Endodermal cell (in vitro differentiated cells): ENCODE measurements at regions not wholly inside any gene's neighbourhood (a gene's known extent, or its start where the extent isn't known, plus 50 kb on each side); places are given as distances from the start of the nearest gene placed in this dataset.

ENCODE experiments used
- DNase-seq: peaks from one replicate; pipeline ENCODE4 v3.0.0-alpha.2; 2017
- H3K27ac ChIP-seq: 2 replicates; pipeline ENCODE4 v1.5.1; 2013; ENCODE audit warnings: mild to moderate bottlenecking, low read depth, low read length, moderate library complexity
- H3K27me3 ChIP-seq: 2 replicates; pipeline ENCODE4 v1.6.1; 2013; ENCODE audit warnings: mild to moderate bottlenecking, low read length, moderate library complexity; ENCODE audit not compliant: insufficient read depth, control insufficient read depth, poor library complexity, severe bottlenecking
- H3K36me3 ChIP-seq: 2 replicates; pipeline ENCODE4 v1.7.0; 2013; ENCODE audit warnings: mild to moderate bottlenecking, low read length, moderate library complexity; ENCODE audit not compliant: control insufficient read depth, insufficient read depth
- H3K4me1 ChIP-seq: one replicate; pipeline ENCODE4 v1.7.0; 2013; ENCODE audit warnings: low read length; ENCODE audit not compliant: control insufficient read depth, insufficient read depth
- H3K4me3 ChIP-seq: 2 replicates; pipeline ENCODE4 v1.5.1; 2013; ENCODE audit warnings: mild to moderate bottlenecking, low read length, moderate library complexity
- H3K9ac ChIP-seq: 2 replicates; pipeline ENCODE4 v1.6.1; 2013; ENCODE audit warnings: mild to moderate bottlenecking, low read length, moderate library complexity; ENCODE audit not compliant: poor library complexity, severe bottlenecking; ENCODE audit errors: extremely low read depth
- H3K9me3 ChIP-seq: 2 replicates; pipeline ENCODE4 v1.6.1; 2013; ENCODE audit warnings: mild to moderate bottlenecking, low read length, moderate library complexity; ENCODE audit not compliant: control insufficient read depth
- H3K27ac Mint-ChIP-seq: 2 replicates; pipeline ENCODE4 v1.8.0; 2020; ENCODE audit warnings: mixed read lengths
- H3K27me3 Mint-ChIP-seq: 2 replicates; pipeline ENCODE4 v1.8.0; 2021; ENCODE audit warnings: mild to moderate bottlenecking, mixed read lengths; ENCODE audit not compliant: insufficient read depth
- H3K36me3 Mint-ChIP-seq: 2 replicates; pipeline ENCODE4 v1.8.0; 2020; ENCODE audit warnings: low read depth, mixed read lengths
- H3K4me1 Mint-ChIP-seq: 2 replicates; pipeline ENCODE4 v1.8.0; 2020; ENCODE audit warnings: mixed read lengths
- H3K4me3 Mint-ChIP-seq: 2 replicates; pipeline ENCODE4 v1.8.0; 2020; ENCODE audit warnings: mild to moderate bottlenecking, moderate library complexity, mixed read lengths
- H3K9me3 Mint-ChIP-seq: 2 replicates; pipeline ENCODE4 v1.8.0; 2020; ENCODE audit warnings: mild to moderate bottlenecking, mixed read lengths
- CTCF ChIP-seq: fragments of 200-600 bp; sonication (generic); conservative IDR thresholded peaks from 2 replicates; pipeline ENCODE4 v1.5.0; 2021; ENCODE audit warnings: antibody characterized with exemption, mild to moderate bottlenecking
- WGBS, 2 experiments: methylation state at CpG; one replicate each; pipeline versions ENCODE4 v1.1.5 to v1.1.7; 2013; ENCODE audit warnings: missing lambda C conversion rate in 2 of 2, mixed read lengths in 1 of 2; ENCODE audit not compliant: insufficient coverage in 1 of 2, insufficient read length in 1 of 2; 5-methylcytosine and 5-hydroxymethylcytosine counted together

- WGBS, 2 experiments: 92 to 93% methylated on average over 3 to 5 of the region's 5 CpGs
- H3K27me3 ChIP-seq: peaks cover 10% of the 10 kb centered on the region
- H3K36me3 ChIP-seq: no peaks in the 10 kb centered on the region
- H3K36me3 Mint-ChIP-seq: no peaks in the 10 kb centered on the region
- no peak overlapping the region for H3K4me3 ChIP-seq
- no peak overlapping the region for H3K27ac Mint-ChIP-seq
- no peaks in the 10 kb centered on the region for H3K9me3 Mint-ChIP-seq
- no peaks in the 10 kb centered on the region for H3K9me3 ChIP-seq
- H3K4me3 Mint-ChIP-seq: no peak overlapping the region
- peaks cover 1% of the 10 kb centered on the region for H3K27me3 Mint-ChIP-seq
- no peak overlapping the region for H3K9ac ChIP-seq
- no peak for DNase-seq
- H3K27ac ChIP-seq: no peak overlapping the region
- H3K4me1 ChIP-seq: no peaks in the 10 kb centered on the region
- TF ChIP-seq CTCF: no peak
- no peaks in the 10 kb centered on the region for H3K4me1 Mint-ChIP-seq
Observed at GRCh38 chr10:128734161-128734560, 607.9 kb upstream of the MKI67 start.

- 93 to 99% methylated on average over 8 to 9 of the region's 9 CpGs for WGBS, 2 experiments
- TF ChIP-seq CTCF: no peak
- DNase-seq: no peak
- Mint-ChIP-seq H3K36me3 (no peaks in the 10 kb centered on the region), H3K27me3 (peaks cover 1% of the 10 kb centered on the region), H3K4me1 (no peaks in the 10 kb centered on the region), H3K4me3 (no peak overlapping the region), H3K9me3 (no peaks in the 10 kb centered on the region), H3K27ac (no peak overlapping the region)
- H3K4me1 ChIP-seq: no peaks in the 10 kb centered on the region
- H3K9me3 ChIP-seq: no peaks in the 10 kb centered on the region
- no peaks in the 10 kb centered on the region for H3K36me3 ChIP-seq
- H3K4me3 ChIP-seq: no peak overlapping the region
- no peak overlapping the region for H3K9ac ChIP-seq
- no peak overlapping the region for H3K27ac ChIP-seq
- peaks cover 8% of the 10 kb centered on the region for H3K27me3 ChIP-seq
Observed at GRCh38 chr10:128734734-128735133, 608.5 kb upstream of the MKI67 start.

GRCh38 chr10:128735996-128736395, 609.8 kb upstream of the MKI67 start:
- Mint-ChIP-seq H3K4me1 (no peaks in the 10 kb centered on the region), H3K4me3 (no peak overlapping the region), H3K36me3 (no peaks in the 10 kb centered on the region), H3K9me3 (no peaks in the 10 kb centered on the region), H3K27me3 (peaks cover 1% of the 10 kb centered on the region), H3K27ac (no peak overlapping the region)
- no peak for DNase-seq
- TF ChIP-seq CTCF: no peak
- H3K27me3 ChIP-seq: no peaks in the 10 kb centered on the region
- H3K9ac ChIP-seq: no peak overlapping the region
- no peak overlapping the region for H3K27ac ChIP-seq
- WGBS, 2 experiments: 87 to 89% methylated on average over 8 of the region's 8 CpGs
- H3K4me1 ChIP-seq: no peaks in the 10 kb centered on the region
- no peaks in the 10 kb centered on the region for H3K36me3 ChIP-seq
- no peaks in the 10 kb centered on the region for H3K9me3 ChIP-seq
- no peak overlapping the region for H3K4me3 ChIP-seq
